Fibroblast of pulmonary artery (primary cell): ENCODE measurements at regions not wholly inside any gene's neighbourhood (a gene's known extent, or its start where the extent isn't known, plus 50 kb on each side); places are given as distances from the start of the nearest gene placed in this dataset.

Experiments
- DNase-seq: peaks from one replicate; pipeline ENCODE4 v3.0.0-alpha.2; 2010; ENCODE audit warnings: low read depth
- H3K4me3 ChIP-seq: replicated peaks from 2 replicates; pipeline ENCODE4 v1.5.1; 2011; ENCODE audit warnings: low read depth, mild to moderate bottlenecking, control low read depth, low read length, moderate library complexity
- TF ChIP-seq, protein P1 (sequence below): IDR thresholded peaks from 2 replicates; pipeline ENCODE4 v1.5.1; 2011; ENCODE audit warnings: mild to moderate bottlenecking, control low read depth, low read length, inconsistent platforms; ENCODE audit errors: missing control alignments

DNA sequence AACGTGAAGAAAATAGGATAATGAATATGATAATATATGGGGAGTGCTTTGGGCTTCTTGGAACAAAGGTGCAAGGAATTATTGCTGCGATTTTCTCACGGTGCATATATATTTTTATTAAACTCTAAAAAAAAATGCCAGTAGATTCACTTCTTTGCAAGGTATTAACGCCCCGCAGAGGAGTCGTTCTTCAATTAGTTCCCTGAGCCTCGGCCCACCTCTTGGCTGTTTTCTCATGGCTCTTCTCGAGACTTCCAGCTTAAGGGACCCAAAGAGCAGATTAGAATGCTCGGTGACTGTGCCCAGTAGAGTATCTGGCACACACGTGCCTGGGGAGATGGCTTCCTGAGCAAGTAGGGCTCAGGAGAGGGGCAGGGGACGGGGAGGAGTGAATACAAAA lies 367.4 kb downstream of the MID1IP1 start:
- DNase-seq, result no peak
- no peak overlapping the region for H3K4me3 ChIP-seq
- TF ChIP-seq, protein P1, sequence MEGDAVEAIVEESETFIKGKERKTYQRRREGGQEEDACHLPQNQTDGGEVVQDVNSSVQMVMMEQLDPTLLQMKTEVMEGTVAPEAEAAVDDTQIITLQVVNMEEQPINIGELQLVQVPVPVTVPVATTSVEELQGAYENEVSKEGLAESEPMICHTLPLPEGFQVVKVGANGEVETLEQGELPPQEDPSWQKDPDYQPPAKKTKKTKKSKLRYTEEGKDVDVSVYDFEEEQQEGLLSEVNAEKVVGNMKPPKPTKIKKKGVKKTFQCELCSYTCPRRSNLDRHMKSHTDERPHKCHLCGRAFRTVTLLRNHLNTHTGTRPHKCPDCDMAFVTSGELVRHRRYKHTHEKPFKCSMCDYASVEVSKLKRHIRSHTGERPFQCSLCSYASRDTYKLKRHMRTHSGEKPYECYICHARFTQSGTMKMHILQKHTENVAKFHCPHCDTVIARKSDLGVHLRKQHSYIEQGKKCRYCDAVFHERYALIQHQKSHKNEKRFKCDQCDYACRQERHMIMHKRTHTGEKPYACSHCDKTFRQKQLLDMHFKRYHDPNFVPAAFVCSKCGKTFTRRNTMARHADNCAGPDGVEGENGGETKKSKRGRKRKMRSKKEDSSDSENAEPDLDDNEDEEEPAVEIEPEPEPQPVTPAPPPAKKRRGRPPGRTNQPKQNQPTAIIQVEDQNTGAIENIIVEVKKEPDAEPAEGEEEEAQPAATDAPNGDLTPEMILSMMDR, result no peak

DNA sequence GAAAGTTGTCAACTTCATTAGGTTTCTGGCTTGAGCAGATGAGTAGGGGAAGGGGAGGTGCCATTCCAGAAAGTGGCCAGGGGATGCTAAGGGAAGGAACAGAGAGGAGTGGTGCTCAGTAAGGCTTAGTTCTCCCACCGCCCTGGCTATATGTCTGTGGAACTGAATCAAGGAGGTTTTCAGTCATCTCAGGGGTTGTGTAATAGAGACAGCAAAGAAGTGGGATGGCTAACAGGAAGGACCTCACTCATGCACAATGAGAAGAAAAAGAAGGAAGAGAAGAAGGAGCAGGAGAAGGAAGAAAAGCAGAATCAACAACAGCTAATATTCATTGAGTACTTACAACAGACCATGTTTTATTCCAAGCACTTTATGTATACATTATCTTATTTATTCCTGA lies 368.7 kb downstream of the MID1IP1 start:
- TF ChIP-seq, protein P1, result no peak
- DNase-seq, result no peak
- no peak overlapping the region for H3K4me3 ChIP-seq

GRCh38 chrX:39170464-39170863 lies 369.2 kb downstream of the MID1IP1 start:
- TF ChIP-seq, protein P1, result no peak
- no peak overlapping the region for H3K4me3 ChIP-seq
- no peak for DNase-seq

DNA sequence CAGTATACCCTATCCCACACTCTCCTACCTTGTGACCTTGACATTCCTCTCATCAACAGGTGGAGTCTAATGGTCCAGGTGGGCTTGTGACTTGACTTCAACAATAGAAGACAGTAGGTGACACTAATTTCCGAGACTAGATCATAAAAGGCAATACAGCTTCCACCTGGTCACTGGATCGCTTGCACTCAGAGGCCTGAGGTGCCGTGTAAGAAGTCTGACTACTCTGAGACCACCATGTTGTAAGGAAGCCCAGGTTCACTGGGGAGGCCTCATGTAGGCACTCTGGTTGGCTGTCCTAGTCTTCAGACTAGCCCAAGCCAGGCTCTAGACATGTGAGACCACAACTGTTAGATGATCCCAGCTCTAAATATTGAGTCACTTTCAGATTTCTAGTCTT lies 370.4 kb downstream of the MID1IP1 start:
- TF ChIP-seq, protein P1, result no peak
- H3K4me3 ChIP-seq, result no peak overlapping the region
- no peak for DNase-seq

GRCh38 chrX:39174241-39174771 lies 373.0 kb downstream of the MID1IP1 start:
- DNase-seq, result no peak
- no peak overlapping the region for H3K4me3 ChIP-seq
- TF ChIP-seq, protein P1, result no peak

DNA sequence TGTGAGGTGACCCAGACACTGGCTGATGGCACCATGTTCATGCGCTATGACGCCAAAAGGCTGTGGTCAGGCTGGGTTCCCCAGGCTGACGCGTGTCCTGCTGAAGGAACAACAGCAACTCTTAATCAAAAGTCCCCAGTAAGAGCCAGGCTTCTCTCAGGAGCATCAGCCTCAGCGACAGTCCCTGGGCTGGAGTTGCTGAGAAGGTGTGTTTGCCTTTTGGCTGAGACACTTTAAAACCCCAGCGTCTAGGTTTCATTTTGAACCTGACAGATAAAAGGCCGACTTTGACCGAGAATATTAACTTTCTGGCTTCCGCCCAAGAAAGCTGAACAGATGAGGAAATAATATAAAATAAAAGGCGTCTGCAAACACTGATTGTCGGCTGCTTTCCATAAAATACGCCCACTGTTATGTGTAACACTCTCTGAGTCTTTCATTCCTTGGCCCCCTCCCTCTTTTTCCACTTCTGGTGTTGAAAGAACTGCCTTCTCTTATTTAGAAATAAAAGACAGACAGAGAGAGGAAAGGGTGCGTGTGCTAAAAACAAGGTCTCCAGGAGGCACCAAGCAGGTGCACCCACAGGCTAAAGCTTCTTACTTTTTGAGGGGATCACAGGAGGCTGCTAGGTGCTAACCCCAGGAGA lies 373.6 kb downstream of the MID1IP1 start:
- TF ChIP-seq, protein P1, result no peak
- DNase-seq, result no peak
- no peak overlapping the region for H3K4me3 ChIP-seq
